Erythroblast (primary cell): ENCODE measurements at regions not wholly inside any gene's neighbourhood (a gene's known extent, or its start where the extent isn't known, plus 50 kb on each side); places are given as distances from the start of the nearest gene placed in this dataset.

Experiments used
- GATA1 ChIP-seq: IDR thresholded peaks from 2 replicates; pipeline ENCODE4 v1.6.1; 2011; ENCODE audit warnings: low read depth, mild to moderate bottlenecking, control low read depth, low read length, moderate library complexity
- POLR2A ChIP-seq: IDR thresholded peaks from 2 replicates; pipeline ENCODE4 v1.6.1; 2011; ENCODE audit warnings: mild to moderate bottlenecking, low read length

- TF ChIP-seq POLR2A (no peak), GATA1 (no peak)
Measured at GRCh38 chr1:38559446-38560165, 300.0 kb downstream of the RRAGC start.
